Right atrium auricular region (tissue), 2 donors: ENCODE measurements at regions not wholly inside any gene's neighbourhood (a gene's known extent, or its start where the extent isn't known, plus 50 kb on each side); places are given as distances from the start of the nearest gene placed in this dataset.

ENCODE experiments used
- DNase-seq: peaks from one replicate; pipeline ENCODE4 v3.0.0-alpha.2; 2019; ENCODE audit warnings: low spot score
- H3K27ac ChIP-seq, 2 donors: fragments of 200-600 bp; sonication (generic); 1 replicate in 1 of 2; 2 replicates in 1 of 2; pipeline ENCODE4 v1.5.1; 2016 to 2019
- H3K27me3 ChIP-seq, 2 donors: fragments of 200-600 bp; sonication (generic); one replicate each; pipeline versions ENCODE4 v1.5.1 to v1.6.0; 2017 to 2019
- H3K36me3 ChIP-seq: fragments of 200-600 bp; sonication (generic); one replicate; pipeline ENCODE4 v1.5.1; 2016
- H3K4me1 ChIP-seq, 2 donors: fragments of 200-600 bp; sonication (generic); one replicate each; pipeline versions ENCODE4 v1.5.1 to v1.6.0; 2017 to 2019
- H3K4me3 ChIP-seq, 2 donors: fragments of 200-600 bp; sonication (generic); 1 replicate in 1 of 2; 2 replicates in 1 of 2; pipeline ENCODE4 v1.5.1; 2017 to 2019; ENCODE audit warnings: mild to moderate bottlenecking in 1 of 2, moderate library complexity in 1 of 2
- H3K9me3 ChIP-seq, 2 donors: fragments of 200-600 bp; sonication (generic); one replicate each; pipeline ENCODE4 v1.5.1; 2019
- CTCF ChIP-seq, 2 donors: fragments of 200-600 bp; sonication (generic); IDR thresholded peaks; one replicate each; pipeline ENCODE4 v1.5.1; 2019; ENCODE audit warnings: antibody characterized with exemption in 2 of 2

GRCh38 chr3:116980099-116980498, 270.5 kb downstream of the TUSC7 start:
- TF ChIP-seq CTCF (IDR thresholded peaks at IDR 0.05): no peak
- no peaks in the 10 kb centered on the region for H3K36me3 ChIP-seq

GRCh38 chr3:116981089-116981488, 271.5 kb downstream of the TUSC7 start:
- Histone ChIP-seq H3K27ac (no peak overlapping the region), H3K4me1 (no peaks in the 10 kb centered on the region), H3K9me3 (no peaks in the 10 kb centered on the region), H3K4me3 (no peak overlapping the region), H3K27me3 (no peaks in the 10 kb centered on the region), H3K36me3 (no peaks in the 10 kb centered on the region)
- no peak for DNase-seq
- TF ChIP-seq CTCF (IDR thresholded peaks at IDR 0.05): no peak

More at GRCh38 chr3:116980099-116980498, 270.5 kb downstream of the TUSC7 start:
- H3K27me3 ChIP-seq: no peaks in the 10 kb centered on the region
- no peak overlapping the region for H3K4me3 ChIP-seq
- H3K9me3 ChIP-seq: no peaks in the 10 kb centered on the region
- no peak for DNase-seq
- H3K27ac ChIP-seq: no peak overlapping the region
- no peaks in the 10 kb centered on the region for H3K4me1 ChIP-seq

- no peak for TF ChIP-seq CTCF (IDR thresholded peaks at IDR 0.05)
- H3K9me3 ChIP-seq: no peaks in the 10 kb centered on the region
- no peaks in the 10 kb centered on the region for H3K4me1 ChIP-seq
- H3K27ac ChIP-seq: no peak overlapping the region
- DNase-seq: no peak
- H3K36me3 ChIP-seq: no peaks in the 10 kb centered on the region
- H3K27me3 ChIP-seq: no peaks in the 10 kb centered on the region
- H3K4me3 ChIP-seq: no peak overlapping the region
These were observed 274.7 kb downstream of the TUSC7 start for GRCh38 chr3:116984301-116984700.

- Histone ChIP-seq H3K36me3 (no peaks in the 10 kb centered on the region), H3K4me3 (no peak overlapping the region), H3K9me3 (no peaks in the 10 kb centered on the region), H3K27me3 (no peaks in the 10 kb centered on the region), H3K27ac (no peak overlapping the region), H3K4me1 (no peaks in the 10 kb centered on the region)
- no peak for DNase-seq
- no peak for TF ChIP-seq CTCF (IDR thresholded peaks at IDR 0.05)
These were observed 284.8 kb downstream of the TUSC7 start for GRCh38 chr3:116994351-116994879.

GRCh38 chr3:117003501-117003900, 293.9 kb downstream of the TUSC7 start:
- H3K9me3 ChIP-seq: no peaks in the 10 kb centered on the region
- no peak overlapping the region for H3K4me3 ChIP-seq
- H3K4me1 ChIP-seq: no peaks in the 10 kb centered on the region
- no peaks in the 10 kb centered on the region for H3K27me3 ChIP-seq
- H3K36me3 ChIP-seq: no peaks in the 10 kb centered on the region
- DNase-seq: no peak
- H3K27ac ChIP-seq: no peak overlapping the region
- no peak for TF ChIP-seq CTCF (IDR thresholded peaks at IDR 0.05)

- Histone ChIP-seq H3K27me3 (no peaks in the 10 kb centered on the region), H3K4me1 (no peaks in the 10 kb centered on the region), H3K27ac (no peak overlapping the region), H3K4me3 (no peak overlapping the region), H3K36me3 (no peaks in the 10 kb centered on the region), H3K9me3 (no peaks in the 10 kb centered on the region)
- TF ChIP-seq CTCF (IDR thresholded peaks at IDR 0.05): no peak
- DNase-seq: no peak
These were observed 295.7 kb downstream of the TUSC7 start for GRCh38 chr3:117005274-117005673.
